HepG2 (cell line): ENCODE measurements at regions not wholly inside any gene's neighbourhood (a gene's known extent, or its start where the extent isn't known, plus 50 kb on each side); places are given as distances from the start of the nearest gene placed in this dataset.

Experiments used
- ATAC-seq: fragments of 200-7000 bp; cut with Tn5 transposase; 3 replicates; pipeline ENCODE4 v1.9.1; 2020; ENCODE audit warnings: mild to moderate bottlenecking, moderate library complexity
- BruUV-seq: library from RNA; stranded (reverse); fragments of 400-500 nt; replicated peaks from 2 replicates; lab custom pipeline; 2021; lab: Mats Ljungman, UMichigan
- CTCF ChIA-PET: fragments of 300-600 bp; formaldehyde crosslinking; extraction: SDS; loops from one replicate; lab custom pipeline; 2021; ENCODE audit warnings: low total read pairs, inconsistent platforms, low intra/inter-chr PET ratio; lab: Yijun Ruan, JAX
- POLR2A ChIA-PET: fragments of 350-600 bp; sonication (Branson Sonifier 250); formaldehyde crosslinking; loops from one replicate; lab custom pipeline; 2020; ENCODE audit warnings: antibody characterized with exemption, inconsistent platforms; lab: Yijun Ruan, JAX
- DNase-seq: peaks from one replicate; pipeline ENCODE4 v3.0.0-alpha.2; 2015; ENCODE audit warnings: low spot score
- FAIRE-seq: peaks from 3 replicates; lab custom pipeline; 2011; peaks lifted over from hg19 to GRCh38; lab: Jason Lieb, UNC
- H2AFZ ChIP-seq: one replicate; pipeline ENCODE4 v1.6.1; 2011; ENCODE audit warnings: low read length, inconsistent platforms
- H3K27ac ChIP-seq: fragments of 300-600 bp; 3 replicates; pipeline ENCODE4 v1.8.0; 2011; ENCODE audit warnings: mixed run types, mild to moderate bottlenecking, mixed read lengths, low read length, inconsistent platforms; ENCODE audit not compliant: insufficient read depth; ENCODE audit errors: extremely low read length
- H3K27me3 ChIP-seq, 2 experiments: fragments of 200-600 bp in 1 of 2; 2 replicates in 1 of 2; 3 replicates in 1 of 2; pipeline versions ENCODE4 v1.6.0 to v1.8.0; 2011; ENCODE audit warnings: low read length in 2 of 2, mild to moderate bottlenecking in 2 of 2, moderate library complexity in 2 of 2, inconsistent platforms in 1 of 2; ENCODE audit not compliant: insufficient read depth in 2 of 2, control insufficient read depth in 1 of 2
- H3K36me3 ChIP-seq, 2 experiments: fragments of 200-600 bp in 1 of 2; replicated peaks in 1 of 2; 2 replicates in 1 of 2; 3 replicates in 1 of 2; pipeline versions ENCODE4 v1.5.1 to v1.8.0; 2011; ENCODE audit warnings: low read length in 2 of 2, inconsistent platforms in 1 of 2; ENCODE audit not compliant: insufficient read depth in 2 of 2, control insufficient read depth in 1 of 2
- H3K4me1 ChIP-seq: 2 replicates; pipeline ENCODE4 v1.5.1; 2012; ENCODE audit warnings: low read length, inconsistent platforms; ENCODE audit not compliant: insufficient read depth
- H3K4me2 ChIP-seq: 2 replicates; pipeline ENCODE4 v1.6.0; 2011; ENCODE audit warnings: low read depth, low read length, inconsistent platforms
- H3K4me3 ChIP-seq, 3 experiments: fragments of 200-600 bp in 1 of 3; sonication (generic), shearing (Covaris generic) in 1 of 3; replicated peaks in 1 of 3; 2 replicates each; pipeline ENCODE4 v1.5.1; 2011 to 2016; ENCODE audit warnings: low read length in 3 of 3, inconsistent platforms in 2 of 3, low read depth in 2 of 3, mild to moderate bottlenecking in 2 of 3, control low read depth in 1 of 3, mixed read lengths in 1 of 3; ENCODE audit not compliant: insufficient read depth in 1 of 3
- H3K79me2 ChIP-seq: one replicate; pipeline ENCODE4 v1.6.1; 2011; ENCODE audit warnings: low read length, inconsistent platforms; ENCODE audit not compliant: insufficient read depth
- H3K9ac ChIP-seq: 2 replicates; pipeline ENCODE4 v1.6.0; 2011; ENCODE audit warnings: mild to moderate bottlenecking, low read depth, low read length, inconsistent platforms; ENCODE audit not compliant: insufficient read depth
- H3K9me3 ChIP-seq: 2 replicates; pipeline ENCODE4 v1.5.1; 2012; ENCODE audit warnings: mild to moderate bottlenecking, low read length
- H4K20me1 ChIP-seq: 2 replicates; pipeline ENCODE4 v1.6.0; 2011; ENCODE audit warnings: inconsistent platforms, mild to moderate bottlenecking, low read length, moderate library complexity; ENCODE audit not compliant: insufficient read depth
- ARID5B ChIP-seq: IDR thresholded peaks from 2 replicates; pipeline ENCODE4 v1.4.0; 2020; ENCODE audit warnings: mild to moderate bottlenecking, missing genetic modification reagents
- ATF1 ChIP-seq: IDR thresholded peaks from 2 replicates; pipeline ENCODE4 v1.6.1; 2016; ENCODE audit warnings: mild to moderate bottlenecking, control low read depth
- GABPB1 ChIP-seq: IDR thresholded peaks from 2 replicates; pipeline ENCODE4 v1.6.1; 2016; ENCODE audit warnings: mild to moderate bottlenecking, missing genetic modification reagents, moderate library complexity, missing compliant biosample characterization
- GTF3A ChIP-seq: sonication (generic); formaldehyde crosslinking; conservative IDR thresholded peaks from 2 replicates; pipeline ENCODE4 v1.4.0; 2020; ENCODE audit warnings: mild to moderate bottlenecking, missing genetic modification reagents
- IKZF1 ChIP-seq: fragments of 450-650 bp; IDR thresholded peaks from 2 replicates; pipeline ENCODE4 v1.7.1; 2016
- SAFB2 ChIP-seq: sonication (generic); formaldehyde crosslinking; IDR thresholded peaks from 2 replicates; pipeline ENCODE4 v1.5.1; 2020; ENCODE audit warnings: missing genetic modification reagents, low read depth, mild to moderate bottlenecking, borderline replicate concordance
- ZBTB46 ChIP-seq: sonication (generic); formaldehyde crosslinking; IDR thresholded peaks from 2 replicates; pipeline ENCODE4 v1.4.0; 2020; ENCODE audit warnings: mild to moderate bottlenecking, missing genetic modification reagents, borderline replicate concordance
- ZNF121 ChIP-seq: sonication (generic); formaldehyde crosslinking; IDR thresholded peaks from 2 replicates; pipeline ENCODE4 v1.5.0; 2020; ENCODE audit warnings: mild to moderate bottlenecking, missing genetic modification reagents
- ZNF205 ChIP-seq: IDR thresholded peaks from 2 replicates; pipeline ENCODE4 v1.6.1; 2018; ENCODE audit warnings: missing biosample characterization, missing genetic modification reagents
- ZNF326 ChIP-seq: sonication (generic); formaldehyde crosslinking; IDR thresholded peaks from 2 replicates; pipeline ENCODE4 v1.4.0; 2020; ENCODE audit warnings: missing genetic modification reagents, borderline replicate concordance
- WGBS: methylation state at CpG from one replicate; pipeline ENCODE4 v1.1.6; 2017; ENCODE audit warnings: low lambda C conversion rate; 5-methylcytosine and 5-hydroxymethylcytosine counted together
- in situ Hi-C: cut with HindIII; loops from 2 replicates; pipeline ENCODE4 v1.10.0; 2017; ENCODE audit warnings: low pct_unique_long_range_greater_than_20kb; ENCODE audit not compliant: extremely low pct_ligation_motif_present
- intact Hi-C: fragments of 100-400 bp; cut with micrococcal nuclease; formaldehyde crosslinking; loops from one replicate; pipeline ENCODE4 v1.10.0; 2022; ENCODE audit not compliant: unreplicated experiment
- TF ChIP-seq, protein P1 (sequence below): IDR thresholded peaks from 2 replicates; pipeline ENCODE4 v1.6.1; 2016; ENCODE audit warnings: low read depth, borderline replicate concordance
- TF ChIP-seq, protein P2 (sequence below): sonication (generic); formaldehyde crosslinking; IDR thresholded peaks from 2 replicates; pipeline ENCODE4 v1.4.0; 2020; ENCODE audit warnings: missing genetic modification reagents

DNA sequence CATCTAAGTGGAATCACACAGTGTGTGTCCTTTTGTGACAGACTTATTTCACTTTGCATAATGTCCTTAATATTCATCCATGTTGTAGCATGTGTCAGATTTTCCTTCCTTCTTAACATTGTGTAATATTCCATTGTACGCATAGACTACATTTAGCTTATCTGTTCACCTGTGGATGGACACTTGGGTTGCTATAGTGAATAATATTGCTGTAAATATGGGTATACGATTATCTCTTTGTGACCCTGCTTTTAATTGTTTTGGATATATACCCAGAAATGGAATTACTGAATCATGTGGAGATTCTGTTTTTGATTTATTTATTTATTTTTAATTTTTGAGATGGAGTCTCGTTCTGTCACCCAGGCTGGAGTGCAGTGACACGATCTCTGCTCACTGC is 63.0 kb upstream of the ATP5PO start (continued):
- TF ChIP-seq SAFB2 (CRISPR knock-in tag) (no peak), GABPB1 (CRISPR knock-in tag) (no peak), GTF3A (no peak), ZBTB46 (no peak), ZNF326 (CRISPR knock-in tag) (no peak), ZNF205 (no peak)
- TF ChIP-seq, protein P1, sequence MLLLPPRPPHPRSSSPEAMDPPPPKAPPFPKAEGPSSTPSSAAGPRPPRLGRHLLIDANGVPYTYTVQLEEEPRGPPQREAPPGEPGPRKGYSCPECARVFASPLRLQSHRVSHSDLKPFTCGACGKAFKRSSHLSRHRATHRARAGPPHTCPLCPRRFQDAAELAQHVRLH, result no peak
- TF ChIP-seq, protein P2, sequence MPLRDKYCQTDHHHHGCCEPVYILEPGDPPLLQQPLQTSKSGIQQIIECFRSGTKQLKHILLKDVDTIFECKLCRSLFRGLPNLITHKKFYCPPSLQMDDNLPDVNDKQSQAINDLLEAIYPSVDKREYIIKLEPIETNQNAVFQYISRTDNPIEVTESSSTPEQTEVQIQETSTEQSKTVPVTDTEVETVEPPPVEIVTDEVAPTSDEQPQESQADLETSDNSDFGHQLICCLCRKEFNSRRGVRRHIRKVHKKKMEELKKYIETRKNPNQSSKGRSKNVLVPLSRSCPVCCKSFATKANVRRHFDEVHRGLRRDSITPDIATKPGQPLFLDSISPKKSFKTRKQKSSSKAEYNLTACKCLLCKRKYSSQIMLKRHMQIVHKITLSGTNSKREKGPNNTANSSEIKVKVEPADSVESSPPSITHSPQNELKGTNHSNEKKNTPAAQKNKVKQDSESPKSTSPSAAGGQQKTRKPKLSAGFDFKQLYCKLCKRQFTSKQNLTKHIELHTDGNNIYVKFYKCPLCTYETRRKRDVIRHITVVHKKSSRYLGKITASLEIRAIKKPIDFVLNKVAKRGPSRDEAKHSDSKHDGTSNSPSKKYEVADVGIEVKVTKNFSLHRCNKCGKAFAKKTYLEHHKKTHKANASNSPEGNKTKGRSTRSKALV (CRISPR knock-in tag), result no peak

- Histone ChIP-seq H3K27ac (no peak overlapping the region), H2AFZ (no peak overlapping the region), H4K20me1 (no peaks in the 10 kb centered on the region), H3K36me3 (no peaks in the 10 kb centered on the region), H3K9me3 (no peaks in the 10 kb centered on the region), H3K9ac (no peak overlapping the region), H3K4me1 (peaks cover 47% of the 10 kb centered on the region), H3K4me2 (0 out of 2 replicates have a peak overlapping the region, but pooled peaks have one; percentile 88), H3K4me3 (no peak overlapping the region), H3K27me3 (peaks cover 0 to 4% of the 10 kb centered on the region in 2 experiments; a peak in 1 of 5 replicates), H3K79me2 (no peaks in the 10 kb centered on the region)
- in situ Hi-C loops, result no loop called here
- DNase-seq (no peak), ATAC-seq (no peak), FAIRE-seq (no peak)
- intact Hi-C loops, result no loop called here
- no TSS peak for BruUV-seq
- no peak for TF ChIP-seq ARID5B (CRISPR knock-in tag)
- TF ChIP-seq ATF1 (CRISPR knock-in tag), result no peak
- TF ChIP-seq ZNF121 (CRISPR knock-in tag), result no peak
- TF ChIP-seq IKZF1, result no peak
- CTCF ChIA-PET, result no interaction called here
- POLR2A ChIA-PET, result no interaction called here
- WGBS, result 84% methylated on average over 12 of the region's 12 CpGs
These were observed 62.2 kb upstream of the ATP5PO start for GRCh38 chr21:33977721-33978369.
